Caco-2 (cell line): ENCODE measurements at regions not wholly inside any gene's neighbourhood (a gene's known extent, or its start where the extent isn't known, plus 50 kb on each side); places are given as distances from the start of the nearest gene placed in this dataset.

Experiments used
- BruUV-seq: library from RNA; stranded (reverse); fragments of 400-500 nt; replicated peaks from 2 replicates; lab custom pipeline; 2021; lab: Mats Ljungman, UMichigan
- CTCF ChIA-PET: fragments of 300-600 bp; sonication (Branson Sonifier 250); formaldehyde crosslinking; loops from one replicate; lab custom pipeline; 2022; ENCODE audit warnings: antibody characterized with exemption; lab: Charles Lee
- POLR2A ChIA-PET: fragments of 300-600 bp; sonication (Branson Sonifier 250); formaldehyde crosslinking; loops from one replicate; lab custom pipeline; 2022; ENCODE audit warnings: antibody characterized with exemption; lab: Charles Lee
- DNase-seq, 2 experiments: peaks; one replicate each; pipeline versions ENCODE4 v3.0.0 to v3.0.0-alpha.2; 2020 to 2022
- H3K27me3 ChIP-seq: replicated peaks from 2 replicates; pipeline ENCODE4 v1.6.0; 2011; ENCODE audit warnings: low read length; ENCODE audit not compliant: control insufficient read depth, insufficient read depth
- H3K36me3 ChIP-seq: 2 replicates; pipeline ENCODE4 v1.5.1; 2011; ENCODE audit warnings: low read length; ENCODE audit not compliant: control insufficient read depth, insufficient read depth
- H3K4me1 ChIP-seq: fragments of 250-450 bp; sonication (Bioruptor Pico); 2 replicates; pipeline ENCODE4 v1.5.1; 2020; ENCODE audit warnings: mild to moderate bottlenecking
- H3K4me3 ChIP-seq: 2 replicates; pipeline ENCODE4 v1.5.1; 2011; ENCODE audit warnings: low read depth, mild to moderate bottlenecking, control low read depth, low read length
- H3K9me3 ChIP-seq: fragments of 250-450 bp; sonication (Bioruptor Pico); 2 replicates; pipeline ENCODE4 v1.5.1; 2020; ENCODE audit warnings: mild to moderate bottlenecking, moderate library complexity
- H3K27ac Mint-ChIP-seq: one replicate; pipeline ENCODE4 v1.8.0; 2022; ENCODE audit warnings: mixed read lengths; ENCODE audit not compliant: unreplicated experiment
- H3K27me3 Mint-ChIP-seq: one replicate; pipeline ENCODE4 v1.8.0; 2022; ENCODE audit warnings: mixed read lengths; ENCODE audit not compliant: insufficient read depth, unreplicated experiment
- H3K36me3 Mint-ChIP-seq: one replicate; pipeline ENCODE4 v1.8.0; 2022; ENCODE audit warnings: mild to moderate bottlenecking, mixed read lengths; ENCODE audit not compliant: insufficient read depth, unreplicated experiment
- H3K4me1 Mint-ChIP-seq: one replicate; pipeline ENCODE4 v1.8.0; 2022; ENCODE audit warnings: low read depth, mixed read lengths; ENCODE audit not compliant: unreplicated experiment
- H3K4me3 Mint-ChIP-seq: one replicate; pipeline ENCODE4 v1.8.0; 2022; ENCODE audit warnings: mild to moderate bottlenecking, moderate library complexity, mixed read lengths; ENCODE audit not compliant: unreplicated experiment
- H3K9me3 Mint-ChIP-seq: one replicate; pipeline ENCODE4 v1.8.0; 2022; ENCODE audit warnings: mixed read lengths; ENCODE audit not compliant: unreplicated experiment
- intact Hi-C: fragments of 100-400 bp; cut with micrococcal nuclease; formaldehyde crosslinking; loops from one replicate; pipeline ENCODE4 v1.10.0; 2022; ENCODE audit not compliant: unreplicated experiment
- TF ChIP-seq, protein P1 (sequence below), 2 experiments: fragments of 200-600 bp in 1 of 2; IDR thresholded peaks; 1 replicate in 1 of 2; 2 replicates in 1 of 2; pipeline versions ENCODE4 v1.5.1 to v1.8.0; 2011 to 2022; ENCODE audit warnings: antibody characterized with exemption in 1 of 2, control low read depth in 1 of 2, inconsistent platforms in 1 of 2, low read depth in 1 of 2, low read length in 1 of 2, mild to moderate bottlenecking in 1 of 2, moderate library complexity in 1 of 2; ENCODE audit not compliant: insufficient read depth in 1 of 2, severe bottlenecking in 1 of 2, unreplicated experiment in 1 of 2

DNA sequence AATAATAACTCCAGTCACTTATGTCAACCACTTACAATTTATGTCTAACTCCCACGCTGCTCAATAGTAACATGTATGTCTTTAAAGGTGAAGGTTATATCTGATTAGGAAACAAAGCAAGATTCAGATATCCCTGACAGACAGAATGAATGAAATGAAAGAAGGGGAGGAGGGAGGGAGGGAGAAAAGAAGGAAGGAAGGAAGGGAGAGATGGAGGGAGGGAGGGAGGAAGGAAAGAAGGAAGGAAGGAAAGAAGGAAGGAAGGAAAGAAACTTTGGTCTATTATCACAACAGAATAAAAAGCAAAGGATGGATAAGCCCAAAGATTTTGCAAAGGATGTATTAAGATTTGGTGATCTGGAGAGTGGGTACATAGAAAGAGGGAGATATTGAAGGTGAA, 433.3 kb downstream of the PRKD1 start:
- Mint-ChIP-seq H3K4me3 (no peak overlapping the region), H3K27me3 (no peaks in the 10 kb centered on the region), H3K36me3 (no peaks in the 10 kb centered on the region), H3K4me1 (no peaks in the 10 kb centered on the region), H3K27ac (no peak overlapping the region), H3K9me3 (no peaks in the 10 kb centered on the region)
- H3K9me3 ChIP-seq, result no peaks in the 10 kb centered on the region
- ChIA-PET CTCF (no interaction called here), POLR2A (no interaction called here)
- no peak for DNase-seq
- H3K4me3 ChIP-seq, result no peak overlapping the region
- TF ChIP-seq, protein P1, sequence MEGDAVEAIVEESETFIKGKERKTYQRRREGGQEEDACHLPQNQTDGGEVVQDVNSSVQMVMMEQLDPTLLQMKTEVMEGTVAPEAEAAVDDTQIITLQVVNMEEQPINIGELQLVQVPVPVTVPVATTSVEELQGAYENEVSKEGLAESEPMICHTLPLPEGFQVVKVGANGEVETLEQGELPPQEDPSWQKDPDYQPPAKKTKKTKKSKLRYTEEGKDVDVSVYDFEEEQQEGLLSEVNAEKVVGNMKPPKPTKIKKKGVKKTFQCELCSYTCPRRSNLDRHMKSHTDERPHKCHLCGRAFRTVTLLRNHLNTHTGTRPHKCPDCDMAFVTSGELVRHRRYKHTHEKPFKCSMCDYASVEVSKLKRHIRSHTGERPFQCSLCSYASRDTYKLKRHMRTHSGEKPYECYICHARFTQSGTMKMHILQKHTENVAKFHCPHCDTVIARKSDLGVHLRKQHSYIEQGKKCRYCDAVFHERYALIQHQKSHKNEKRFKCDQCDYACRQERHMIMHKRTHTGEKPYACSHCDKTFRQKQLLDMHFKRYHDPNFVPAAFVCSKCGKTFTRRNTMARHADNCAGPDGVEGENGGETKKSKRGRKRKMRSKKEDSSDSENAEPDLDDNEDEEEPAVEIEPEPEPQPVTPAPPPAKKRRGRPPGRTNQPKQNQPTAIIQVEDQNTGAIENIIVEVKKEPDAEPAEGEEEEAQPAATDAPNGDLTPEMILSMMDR (IDR thresholded peaks at IDR 0.05; ENCODE audit: insufficient read depth in 1 of 2, low read depth in 1 of 2, low read length in 1 of 2, severe bottlenecking in 1 of 2, unreplicated experiment in 1 of 2), result no peak
- no peaks in the 10 kb centered on the region for H3K4me1 ChIP-seq
- intact Hi-C loops, result no loop called here
- H3K27me3 ChIP-seq, result no peaks in the 10 kb centered on the region
- no peaks in the 10 kb centered on the region for H3K36me3 ChIP-seq
- BruUV-seq, result no TSS peak

DNA sequence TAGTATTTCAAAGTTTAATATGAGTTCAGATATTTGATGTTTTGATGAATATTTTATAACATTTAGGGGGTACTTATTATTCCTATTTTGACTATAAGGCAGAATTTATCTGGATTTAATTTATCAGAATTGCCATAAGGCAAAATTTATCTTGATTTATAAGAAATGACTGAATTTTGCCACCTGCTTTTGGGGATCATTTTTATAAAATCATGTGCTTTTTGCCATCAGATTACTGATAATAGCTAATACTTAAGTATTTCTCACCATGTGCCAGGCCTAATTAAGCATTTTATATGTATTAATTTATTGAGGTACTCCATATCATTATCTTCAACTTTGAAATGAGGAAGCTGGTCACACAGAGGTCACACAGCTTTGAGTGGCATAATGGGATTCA, 423.7 kb downstream of the PRKD1 start:
- Mint-ChIP-seq H3K9me3 (peaks cover 22% of the 10 kb centered on the region), H3K36me3 (no peaks in the 10 kb centered on the region), H3K27me3 (no peaks in the 10 kb centered on the region), H3K27ac (no peak overlapping the region), H3K4me1 (no peaks in the 10 kb centered on the region), H3K4me3 (no peak overlapping the region)
- Histone ChIP-seq H3K4me1 (no peaks in the 10 kb centered on the region), H3K36me3 (no peaks in the 10 kb centered on the region), H3K27me3 (no peaks in the 10 kb centered on the region), H3K9me3 (0 out of 2 replicates have a peak, but pooled peaks cover 5% of the 10 kb centered on the region), H3K4me3 (no peak overlapping the region)
- no peak for DNase-seq
- TF ChIP-seq, protein P1 (IDR thresholded peaks at IDR 0.05; ENCODE audit: insufficient read depth in 1 of 2, low read depth in 1 of 2, low read length in 1 of 2, severe bottlenecking in 1 of 2, unreplicated experiment in 1 of 2), result no peak
- intact Hi-C loops, result no loop called here
- BruUV-seq, result no TSS peak
- ChIA-PET CTCF (no interaction called here), POLR2A (no interaction called here)

DNA sequence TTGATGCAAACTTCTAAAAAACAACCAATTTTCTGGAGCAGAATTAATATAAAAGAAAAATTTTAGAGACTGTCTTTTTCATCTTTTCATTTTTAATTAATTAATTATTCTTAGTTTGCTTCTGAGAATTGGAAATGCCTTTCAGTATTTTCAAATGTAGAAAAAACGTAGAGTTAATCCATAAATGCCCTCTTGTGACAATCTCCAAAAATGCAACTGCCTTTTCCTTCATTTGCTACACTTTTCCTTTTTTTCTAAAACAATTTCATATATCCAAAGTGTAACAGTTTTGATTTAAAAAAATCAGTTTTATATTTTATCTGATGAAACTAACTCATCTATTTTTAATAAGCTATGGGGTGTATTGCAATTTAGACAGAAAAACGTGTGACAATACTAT, 409.3 kb downstream of the PRKD1 start:
- H3K9me3 ChIP-seq, result no peaks in the 10 kb centered on the region
- H3K4me3 ChIP-seq, result no peak overlapping the region
- TF ChIP-seq, protein P1 (IDR thresholded peaks at IDR 0.05; ENCODE audit: insufficient read depth in 1 of 2, low read depth in 1 of 2, low read length in 1 of 2, severe bottlenecking in 1 of 2, unreplicated experiment in 1 of 2), result no peak
- no peak for DNase-seq
- H3K4me1 ChIP-seq, result no peaks in the 10 kb centered on the region
- intact Hi-C loops, result loop anchor here (5.0 kb wide), 1 partner anchor 766 kb away; no protein-coding TSS in a partner anchor
- Mint-ChIP-seq H3K27me3 (peaks cover 4% of the 10 kb centered on the region), H3K9me3 (peaks cover 20% of the 10 kb centered on the region), H3K27ac (no peak overlapping the region), H3K4me3 (no peak overlapping the region), H3K4me1 (no peaks in the 10 kb centered on the region), H3K36me3 (peaks cover 5% of the 10 kb centered on the region)
- no peaks in the 10 kb centered on the region for H3K27me3 ChIP-seq
- H3K36me3 ChIP-seq, result no peaks in the 10 kb centered on the region
- POLR2A ChIA-PET, result no interaction called here
- BruUV-seq, result no TSS peak
- CTCF ChIA-PET, result no interaction called here
